ENCODE measurements at regions not wholly inside any gene's neighbourhood (a gene's known extent, or its start where the extent isn't known, plus 50 kb on each side); places are given as distances from the start of the nearest gene placed in this dataset.

GRCh38 chr3:127374086-127375010 lies 86.5 kb upstream of the PRR20G start:
- Histone ChIP-seq H3K27ac (no peak overlapping the region), H3K36me3 (ENCODE audit: low read depth, missing control alignments) (no peaks in the 10 kb centered on the region), H3K4me1 (no peaks in the 10 kb centered on the region), H3K9me3 (no peaks in the 10 kb centered on the region), H3K4me3 (no peak overlapping the region), H3K27me3 (no peaks in the 10 kb centered on the region)
- 54 to 72% methylated on average over 3 to 12 of the region's 12 CpGs for WGBS, 2 donors
- intact Hi-C loops (cut with DNase I; ENCODE audit: low total_unique reads), result no loop called here
- TF ChIP-seq POLR2A (IDR thresholded peaks at IDR 0.05) (no peak), CTCF (IDR thresholded peaks at IDR 0.05) (peak in 2 of 3 experiments; percentile 26 to 33)
- DNase-seq, result peak; percentile 33

- no peak overlapping the region for H3K4me3 ChIP-seq
- H3K9me3 ChIP-seq, result no peaks in the 10 kb centered on the region
- no peak overlapping the region for H3K27ac ChIP-seq
- intact Hi-C loops (cut with DNase I; ENCODE audit: low total_unique reads), result no loop called here
- H3K27me3 ChIP-seq, result no peaks in the 10 kb centered on the region
- peak; percentile 30 for DNase-seq
- TF ChIP-seq POLR2A (IDR thresholded peaks at IDR 0.05) (no peak), CTCF (IDR thresholded peaks at IDR 0.05) (no peak)
- 55 to 56% methylated on average over 9 of the region's 9 CpGs for WGBS, 2 donors
- no peaks in the 10 kb centered on the region for H3K4me1 ChIP-seq
- H3K36me3 ChIP-seq (ENCODE audit: low read depth, missing control alignments), result no peaks in the 10 kb centered on the region
Measured at GRCh38 chr3:127373441-127374085, 85.7 kb upstream of the PRR20G start.

GRCh38 chr3:127371846-127372245 lies 84.0 kb upstream of the PRR20G start:
- Histone ChIP-seq H3K36me3 (ENCODE audit: low read depth, missing control alignments) (no peaks in the 10 kb centered on the region), H3K27ac (no peak overlapping the region), H3K27me3 (no peaks in the 10 kb centered on the region), H3K4me1 (no peaks in the 10 kb centered on the region), H3K9me3 (no peaks in the 10 kb centered on the region), H3K4me3 (no peak overlapping the region)
- intact Hi-C loops (cut with DNase I; ENCODE audit: low total_unique reads), result no loop called here
- WGBS, 2 donors, result 75 to 82% methylated on average over 6 of the region's 6 CpGs
- TF ChIP-seq POLR2A (IDR thresholded peaks at IDR 0.05), result no peak
- no peak for TF ChIP-seq CTCF (IDR thresholded peaks at IDR 0.05)
- DNase-seq, result no peak

- 83% methylated on average over 10 of the region's 10 CpGs for WGBS, 2 donors
- H3K4me1 ChIP-seq, result no peaks in the 10 kb centered on the region
- intact Hi-C loops (cut with DNase I; ENCODE audit: low total_unique reads), result no loop called here
- TF ChIP-seq POLR2A (IDR thresholded peaks at IDR 0.05), result no peak
- TF ChIP-seq CTCF (IDR thresholded peaks at IDR 0.05), result no peak
- H3K27me3 ChIP-seq, result no peaks in the 10 kb centered on the region
- no peak overlapping the region for H3K27ac ChIP-seq
- H3K4me3 ChIP-seq, result no peak overlapping the region
- H3K36me3 ChIP-seq (ENCODE audit: low read depth, missing control alignments), result no peaks in the 10 kb centered on the region
- no peak for DNase-seq
- no peaks in the 10 kb centered on the region for H3K9me3 ChIP-seq
Measured at GRCh38 chr3:127371334-127371733, 83.5 kb upstream of the PRR20G start.

Data from testis (tissue), 2 donors.